LNCAP (cell line): ENCODE measurements at regions not wholly inside any gene's neighbourhood (a gene's known extent, or its start where the extent isn't known, plus 50 kb on each side); places are given as distances from the start of the nearest gene placed in this dataset.

ENCODE experiments used
- TF ChIP-seq, protein P1 (sequence below): fragments of 450-650 bp; IDR thresholded peaks from 2 replicates; pipeline ENCODE4 v1.5.1; 2017; ENCODE audit warnings: mild to moderate bottlenecking

DNA sequence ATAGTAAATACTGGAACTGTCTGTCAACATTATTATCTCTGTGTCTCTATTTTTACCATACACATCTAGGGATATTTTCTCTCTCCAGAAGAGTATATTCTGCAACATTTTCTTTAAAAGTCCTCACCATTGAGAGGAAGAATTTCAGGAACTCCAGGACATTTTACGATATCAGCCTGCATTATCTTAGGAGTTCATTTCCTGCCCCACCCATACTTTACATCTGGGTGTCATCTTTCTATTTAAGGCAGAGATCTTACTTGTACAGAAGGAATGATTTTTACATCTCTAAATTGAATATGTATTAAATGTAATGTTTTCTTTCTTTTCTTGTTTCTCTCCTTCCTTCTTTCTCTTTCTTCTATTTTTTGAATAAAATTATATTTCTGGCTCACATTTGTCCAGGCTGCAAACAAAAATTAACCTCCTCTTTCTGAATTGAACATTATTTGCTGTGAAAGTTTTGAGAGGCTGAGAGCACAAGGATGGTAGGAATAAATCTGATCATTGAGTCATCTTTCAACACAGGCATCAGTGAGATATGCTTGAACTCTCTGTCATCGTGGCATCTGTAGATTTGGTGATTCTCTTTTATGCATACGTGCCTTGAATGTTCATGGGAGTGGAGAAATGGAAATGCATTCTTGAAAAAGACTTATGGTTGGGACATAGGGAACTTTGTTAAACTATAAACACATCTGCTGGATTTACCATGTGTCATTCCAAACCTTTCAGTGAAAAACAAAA, 753.6 kb downstream of the SLC16A7 start:
- TF ChIP-seq, protein P1, sequence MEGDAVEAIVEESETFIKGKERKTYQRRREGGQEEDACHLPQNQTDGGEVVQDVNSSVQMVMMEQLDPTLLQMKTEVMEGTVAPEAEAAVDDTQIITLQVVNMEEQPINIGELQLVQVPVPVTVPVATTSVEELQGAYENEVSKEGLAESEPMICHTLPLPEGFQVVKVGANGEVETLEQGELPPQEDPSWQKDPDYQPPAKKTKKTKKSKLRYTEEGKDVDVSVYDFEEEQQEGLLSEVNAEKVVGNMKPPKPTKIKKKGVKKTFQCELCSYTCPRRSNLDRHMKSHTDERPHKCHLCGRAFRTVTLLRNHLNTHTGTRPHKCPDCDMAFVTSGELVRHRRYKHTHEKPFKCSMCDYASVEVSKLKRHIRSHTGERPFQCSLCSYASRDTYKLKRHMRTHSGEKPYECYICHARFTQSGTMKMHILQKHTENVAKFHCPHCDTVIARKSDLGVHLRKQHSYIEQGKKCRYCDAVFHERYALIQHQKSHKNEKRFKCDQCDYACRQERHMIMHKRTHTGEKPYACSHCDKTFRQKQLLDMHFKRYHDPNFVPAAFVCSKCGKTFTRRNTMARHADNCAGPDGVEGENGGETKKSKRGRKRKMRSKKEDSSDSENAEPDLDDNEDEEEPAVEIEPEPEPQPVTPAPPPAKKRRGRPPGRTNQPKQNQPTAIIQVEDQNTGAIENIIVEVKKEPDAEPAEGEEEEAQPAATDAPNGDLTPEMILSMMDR, result no peak

DNA sequence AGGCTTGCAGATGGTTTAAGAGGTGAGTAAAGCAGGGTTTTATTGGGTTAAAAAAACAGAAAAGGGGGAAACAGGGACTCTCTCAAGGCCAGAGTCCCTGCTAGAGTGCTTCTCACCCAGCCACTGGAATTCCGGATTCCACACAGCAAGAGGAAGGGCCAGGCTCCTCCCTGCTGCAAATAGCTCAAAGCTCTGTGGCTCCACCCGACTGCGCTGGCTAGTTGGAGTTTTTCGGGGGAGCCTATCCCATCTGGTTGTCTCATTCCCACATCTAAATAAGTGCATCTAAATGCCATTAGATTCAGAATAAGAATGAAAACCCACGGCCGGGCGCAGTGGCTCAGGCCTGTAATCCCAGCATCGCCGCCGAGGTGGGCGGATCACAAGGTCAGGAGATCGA, 791.5 kb downstream of the SLC16A7 start:
- TF ChIP-seq, protein P1, result no peak

DNA sequence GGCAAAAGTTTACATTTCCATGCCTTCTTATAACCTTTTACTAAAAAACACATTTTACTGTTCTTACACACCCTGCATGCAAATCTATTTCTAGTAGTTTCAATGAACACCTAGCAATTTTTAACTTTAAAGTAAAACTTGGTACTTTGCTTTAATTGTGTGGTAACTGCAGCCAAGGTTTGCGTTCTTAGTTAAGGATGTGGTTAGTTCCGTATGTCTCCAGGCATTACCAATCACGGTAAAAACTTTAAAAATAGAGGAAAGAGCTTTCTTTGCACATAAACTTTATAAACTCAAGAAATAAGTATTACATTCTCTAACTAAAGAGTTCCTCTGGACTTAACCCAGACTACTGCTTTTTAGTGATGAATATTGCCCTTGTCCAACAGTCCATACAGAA, 795.2 kb downstream of the SLC16A7 start:
- TF ChIP-seq, protein P1, result no peak

DNA sequence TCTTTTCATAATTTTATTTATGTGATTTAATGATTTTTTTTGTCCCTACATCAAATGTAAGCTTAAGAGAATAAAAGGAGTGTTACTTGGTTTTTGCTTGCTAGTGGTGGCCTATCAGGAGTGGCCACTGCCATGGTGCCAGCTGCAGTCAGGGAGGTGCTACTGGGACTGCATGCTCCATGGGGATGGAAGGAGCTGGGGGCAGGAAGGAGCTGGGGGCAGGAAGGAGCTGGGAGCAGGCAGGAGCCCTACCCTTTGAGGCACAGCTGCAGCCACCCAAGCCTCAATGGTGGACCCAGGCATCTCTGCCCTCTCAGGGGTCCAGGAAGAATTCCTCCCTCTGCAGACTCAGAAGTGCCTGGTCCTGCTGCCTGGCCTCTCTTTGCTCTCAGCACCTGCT, 796.0 kb downstream of the SLC16A7 start:
- TF ChIP-seq, protein P1, result no peak

- TF ChIP-seq, protein P1, result no peak
Measured at GRCh38 chr12:60393093-60393492, 797.3 kb downstream of the SLC16A7 start.

DNA sequence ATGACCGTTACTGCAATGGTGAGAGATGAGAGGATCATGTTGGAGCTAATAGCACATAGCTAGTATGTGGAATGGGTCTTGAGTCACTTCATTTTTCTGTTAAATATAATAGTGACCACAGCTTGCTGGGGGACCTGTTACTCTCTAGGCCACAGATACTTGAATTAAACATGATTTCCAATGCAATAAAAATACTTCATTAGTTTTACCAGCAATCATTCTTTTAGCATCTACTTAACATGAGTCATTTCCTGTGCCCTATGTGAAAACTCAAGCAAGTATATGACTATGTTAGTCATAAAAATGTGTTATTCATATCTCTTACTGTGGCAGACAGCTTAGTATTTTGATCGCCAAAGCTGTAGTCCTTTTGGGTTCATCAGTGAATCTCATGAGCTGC, 798.8 kb downstream of the SLC16A7 start:
- TF ChIP-seq, protein P1, result no peak

DNA sequence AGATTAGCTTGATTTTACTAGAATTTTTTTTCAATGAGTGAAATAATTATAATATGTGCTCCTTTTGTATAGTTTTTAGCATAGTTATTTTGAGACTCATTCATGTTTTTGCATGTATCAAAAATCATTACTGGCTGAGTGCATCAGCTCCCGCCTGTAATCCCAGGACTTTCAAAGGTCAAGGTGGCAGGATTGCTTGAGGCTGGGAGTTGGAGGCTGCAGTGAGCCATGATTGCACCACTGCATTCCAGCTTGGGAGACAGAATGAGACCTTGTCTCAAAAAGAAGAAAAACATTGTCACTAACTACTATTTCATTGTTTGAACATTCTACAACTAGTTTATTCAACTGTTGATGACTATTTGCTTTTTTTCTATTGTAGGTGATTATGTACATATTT, 802.7 kb downstream of the SLC16A7 start:
- TF ChIP-seq, protein P1, result no peak

DNA sequence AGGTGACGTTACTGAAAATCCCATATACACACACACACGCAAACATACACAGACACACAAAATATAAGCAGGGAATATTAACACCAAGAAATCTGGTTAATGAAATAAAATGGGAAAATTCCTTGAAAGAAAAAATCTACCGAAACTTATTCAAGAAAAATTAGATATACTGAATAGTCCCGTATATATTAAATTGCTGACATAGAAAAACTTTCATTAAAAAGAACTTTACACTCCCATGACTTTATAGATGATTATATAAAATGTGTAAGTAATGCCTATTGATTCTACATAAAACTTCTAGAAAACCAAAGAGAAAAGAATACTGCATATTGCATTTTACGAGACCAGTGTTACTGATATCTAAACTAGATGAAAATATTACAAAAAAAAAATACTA, 803.2 kb downstream of the SLC16A7 start:
- TF ChIP-seq, protein P1, result no peak
